Gastrocnemius medialis (tissue), 4 donors: ENCODE measurements at regions not wholly inside any gene's neighbourhood (a gene's known extent, or its start where the extent isn't known, plus 50 kb on each side); places are given as distances from the start of the nearest gene placed in this dataset.

Experiments
- POLR2A ChIP-seq, 2 donors: fragments of 450-650 bp; IDR thresholded peaks; one replicate each; pipeline ENCODE4 v1.6.1; 2017; ENCODE audit warnings: antibody characterized with exemption in 2 of 2, mild to moderate bottlenecking in 2 of 2, moderate library complexity in 2 of 2
- TF ChIP-seq, protein P1 (sequence below), 5 experiments: fragments of 450-650 bp in 3 of 5; fragments of 200-600 bp in 2 of 5; sonication (generic) in 2 of 5; IDR thresholded peaks in 4 of 5; conservative IDR thresholded peaks in 1 of 5; 1 replicate in 4 of 5; 2 replicates in 1 of 5; pipeline ENCODE4 v1.5.1; 2016 to 2019; ENCODE audit warnings: antibody characterized with exemption in 5 of 5, mild to moderate bottlenecking in 3 of 5, moderate library complexity in 3 of 5

DNA sequence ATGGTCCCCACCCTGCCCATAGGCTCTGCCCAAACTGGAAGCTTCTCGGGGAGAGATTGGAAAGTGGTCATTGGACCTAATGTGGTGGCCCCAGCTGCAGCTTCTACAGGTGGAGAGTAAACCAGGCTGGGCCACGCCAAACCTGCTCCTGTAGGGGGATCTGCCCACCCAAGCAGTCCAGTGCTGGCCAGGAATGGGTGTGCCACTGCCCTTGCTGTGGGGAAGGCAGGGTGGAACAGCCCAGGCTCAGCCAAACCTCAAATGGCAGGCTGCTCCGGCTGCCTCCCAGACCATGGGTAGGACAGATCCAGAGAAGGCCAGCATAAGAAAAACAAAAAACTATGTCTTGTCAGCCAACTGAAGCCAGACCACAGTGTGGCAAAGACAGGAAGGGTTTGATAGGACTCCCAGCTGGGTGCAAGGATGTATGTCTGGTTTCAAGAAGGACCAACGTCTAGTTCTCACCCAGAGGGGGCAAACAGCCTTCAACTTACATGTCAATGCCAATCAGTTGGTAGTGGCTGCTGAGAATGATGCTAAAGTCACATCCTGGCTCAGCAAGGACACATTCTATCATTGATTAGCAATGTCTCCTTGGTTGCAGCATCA is 267.3 kb downstream of the UACA start:
- TF ChIP-seq, protein P1, sequence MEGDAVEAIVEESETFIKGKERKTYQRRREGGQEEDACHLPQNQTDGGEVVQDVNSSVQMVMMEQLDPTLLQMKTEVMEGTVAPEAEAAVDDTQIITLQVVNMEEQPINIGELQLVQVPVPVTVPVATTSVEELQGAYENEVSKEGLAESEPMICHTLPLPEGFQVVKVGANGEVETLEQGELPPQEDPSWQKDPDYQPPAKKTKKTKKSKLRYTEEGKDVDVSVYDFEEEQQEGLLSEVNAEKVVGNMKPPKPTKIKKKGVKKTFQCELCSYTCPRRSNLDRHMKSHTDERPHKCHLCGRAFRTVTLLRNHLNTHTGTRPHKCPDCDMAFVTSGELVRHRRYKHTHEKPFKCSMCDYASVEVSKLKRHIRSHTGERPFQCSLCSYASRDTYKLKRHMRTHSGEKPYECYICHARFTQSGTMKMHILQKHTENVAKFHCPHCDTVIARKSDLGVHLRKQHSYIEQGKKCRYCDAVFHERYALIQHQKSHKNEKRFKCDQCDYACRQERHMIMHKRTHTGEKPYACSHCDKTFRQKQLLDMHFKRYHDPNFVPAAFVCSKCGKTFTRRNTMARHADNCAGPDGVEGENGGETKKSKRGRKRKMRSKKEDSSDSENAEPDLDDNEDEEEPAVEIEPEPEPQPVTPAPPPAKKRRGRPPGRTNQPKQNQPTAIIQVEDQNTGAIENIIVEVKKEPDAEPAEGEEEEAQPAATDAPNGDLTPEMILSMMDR (IDR thresholded peaks at IDR 0.05 in 4 of 5, conservative IDR thresholded peaks at IDR 0.05 in 1 of 5), result no peak
- no peak for TF ChIP-seq POLR2A (IDR thresholded peaks at IDR 0.05)
